Fibroblast of peridontal ligament (primary cell): ENCODE measurements at regions not wholly inside any gene's neighbourhood (a gene's known extent, or its start where the extent isn't known, plus 50 kb on each side); places are given as distances from the start of the nearest gene placed in this dataset.
A peak's percentile ranks its signal among the peaks of the same experiment; 100 is the strongest.

Experiments
- DNase-seq: peaks from one replicate; pipeline ENCODE4 v3.0.0-alpha.2; 2010; ENCODE audit errors: extremely low read depth

DNA sequence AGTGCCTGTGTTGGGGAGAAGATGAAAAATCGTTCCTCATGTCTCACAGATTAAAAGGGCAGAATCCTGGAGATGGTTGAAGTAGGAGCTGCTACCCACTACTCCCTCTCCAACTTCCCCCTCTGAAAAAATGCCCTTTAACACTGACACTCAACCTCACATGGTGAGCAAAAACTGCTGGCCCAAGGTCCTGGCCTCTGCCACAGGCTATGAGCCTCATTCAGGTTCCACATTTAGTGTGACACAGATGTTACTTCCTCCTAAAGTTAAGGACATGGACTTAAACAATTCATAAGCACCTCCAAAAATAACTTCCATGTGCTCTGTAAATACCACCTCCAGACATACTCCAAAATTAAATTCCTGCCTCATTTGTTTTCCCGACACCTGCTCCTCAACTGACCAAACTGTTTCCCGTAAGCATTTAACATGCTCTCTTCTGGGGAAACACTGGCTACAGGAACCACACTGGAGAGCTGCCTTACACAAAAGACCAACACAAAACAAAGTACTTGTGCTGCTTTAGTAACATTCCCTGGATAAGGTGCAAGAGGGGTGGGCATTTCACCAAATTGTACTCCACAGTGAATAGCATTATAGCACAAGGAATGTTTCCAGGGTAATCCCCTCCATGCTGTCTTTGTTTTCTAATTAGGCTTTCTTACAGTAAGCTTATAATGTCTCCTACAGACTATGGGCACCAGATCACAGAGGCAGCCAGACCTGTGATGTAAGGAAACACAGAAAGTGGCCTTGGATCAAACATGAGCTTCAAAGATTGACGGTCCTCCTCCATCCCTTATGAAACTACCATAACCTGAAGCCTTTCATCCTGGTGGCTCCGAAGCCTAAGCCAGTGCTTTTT lies 57.0 kb downstream of the PHLDA1 start:
- no peak for DNase-seq

DNA sequence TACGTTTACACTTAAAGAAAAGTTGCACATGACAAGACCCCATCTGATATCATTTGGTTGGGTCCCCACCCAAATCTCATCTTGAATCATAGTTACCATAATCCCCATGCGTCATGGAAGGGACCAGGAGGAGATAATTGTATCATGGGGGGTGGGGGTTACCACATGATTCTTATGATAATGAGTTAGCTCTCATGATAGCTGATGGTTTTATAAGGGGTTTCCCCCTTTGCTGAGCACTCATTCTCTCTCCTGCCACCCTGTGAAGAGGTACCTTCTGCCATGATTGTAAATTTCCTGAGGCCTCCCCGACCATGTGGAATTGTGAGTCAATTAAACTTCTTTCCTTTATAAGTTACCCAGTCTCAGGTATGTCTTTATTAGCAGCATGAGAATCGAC lies 60.3 kb downstream of the PHLDA1 start:
- no peak for DNase-seq

GRCh38 chr12:75970310-75970709 lies 61.3 kb downstream of the PHLDA1 start:
- no peak for DNase-seq

DNA sequence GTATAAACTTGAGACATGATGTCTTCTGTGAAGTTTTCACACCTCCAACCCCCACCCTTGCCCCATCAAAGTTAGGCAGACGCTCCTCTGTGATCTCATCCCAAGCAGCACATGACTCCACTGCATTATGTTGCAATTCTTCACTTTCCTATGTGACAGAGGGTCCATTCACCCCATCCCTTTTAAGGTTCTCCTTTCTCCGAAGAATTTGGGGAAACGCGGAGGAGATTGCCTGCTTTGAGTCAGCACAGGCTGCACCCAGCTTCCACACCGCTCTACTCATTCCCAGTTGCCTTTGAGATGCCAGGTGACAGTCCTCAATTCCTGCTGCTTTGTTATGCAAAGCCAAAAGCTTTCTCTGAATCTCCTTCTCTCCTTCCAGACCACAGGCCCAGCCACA lies 61.8 kb downstream of the PHLDA1 start:
- DNase-seq = no peak

GRCh38 chr12:75965661-75966060 lies 65.9 kb downstream of the PHLDA1 start:
- DNase-seq = no peak

GRCh38 chr12:75964150-75964549 lies 67.4 kb downstream of the PHLDA1 start:
- DNase-seq = no peak

DNA sequence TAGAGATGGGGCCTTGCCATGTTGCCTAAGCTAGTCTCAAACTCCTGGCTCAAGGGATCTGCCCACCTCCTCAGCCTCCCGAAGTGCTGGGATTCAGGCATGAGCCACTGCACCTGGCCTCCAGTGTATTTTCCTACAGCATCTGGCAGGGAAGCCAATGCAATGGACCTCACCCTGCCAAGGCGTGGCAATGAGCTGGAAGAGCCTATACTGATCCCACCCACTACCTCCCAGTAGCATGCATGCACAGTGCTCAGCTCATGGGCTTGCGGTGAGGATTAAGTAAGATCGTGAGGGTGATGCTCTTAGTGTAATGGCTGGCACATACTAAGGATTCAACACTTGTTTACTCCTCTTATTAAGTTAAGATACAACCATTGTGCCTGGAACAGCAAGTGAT lies 69.7 kb downstream of the PHLDA1 start:
- DNase-seq = no peak

DNA sequence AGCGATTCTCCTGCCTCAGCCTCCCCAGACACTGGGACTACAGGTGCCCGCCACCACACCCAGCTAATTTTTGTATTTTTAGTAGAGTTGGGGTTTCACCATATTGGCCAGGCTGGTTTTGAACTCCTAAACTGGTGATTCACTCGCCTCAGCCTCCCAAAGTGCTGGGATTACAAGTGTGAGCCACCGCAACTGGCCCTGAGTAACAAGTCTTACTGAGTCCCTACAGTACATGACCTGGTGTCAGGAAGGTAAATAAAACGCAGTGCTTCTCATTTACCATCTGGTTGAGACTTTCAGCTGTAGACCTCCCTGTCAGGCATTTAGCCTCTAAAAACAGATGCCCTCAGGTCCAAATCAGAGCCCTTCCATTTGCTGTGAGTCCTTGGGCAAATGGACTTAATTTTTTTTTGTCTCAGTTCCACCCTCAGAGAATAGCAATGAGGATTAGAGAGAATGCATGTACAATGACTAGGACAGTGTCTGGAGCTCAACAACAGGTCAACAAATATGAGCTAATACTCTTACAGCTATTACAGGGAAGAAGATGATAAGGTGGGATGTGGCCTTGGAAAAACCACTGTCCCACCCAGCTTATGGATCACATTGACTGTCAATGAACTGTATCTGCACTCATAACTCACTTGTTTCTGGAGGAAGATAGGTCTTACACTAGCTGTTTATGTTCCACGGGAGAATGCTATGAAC lies 70.5 kb downstream of the PHLDA1 start:
- DNase-seq = no peak

- DNase-seq = no peak
These were observed 71.3 kb downstream of the PHLDA1 start for GRCh38 chr12:75960086-75960910.

- DNase-seq = no peak
These were observed 72.1 kb downstream of the PHLDA1 start for GRCh38 chr12:75959506-75959905.

DNA sequence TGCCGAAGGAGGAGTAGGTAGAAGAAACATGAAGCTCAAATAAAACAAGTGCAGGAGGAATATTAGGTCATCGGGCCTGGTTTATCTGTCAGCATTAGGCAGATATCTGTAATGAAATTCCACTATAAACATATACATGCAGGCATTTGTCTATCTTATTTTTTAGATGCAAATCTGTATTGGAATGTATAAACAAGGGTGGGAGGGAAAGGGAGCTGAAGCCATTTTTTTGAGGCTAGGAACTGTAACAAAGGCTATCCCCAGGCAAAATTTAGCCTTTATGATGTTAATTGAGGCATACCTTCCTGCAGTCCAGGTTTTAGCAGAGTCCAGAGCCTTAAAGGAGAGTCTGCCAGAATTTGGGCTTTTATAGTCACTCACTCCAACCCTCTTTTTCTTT lies 72.5 kb downstream of the PHLDA1 start:
- DNase-seq = no peak

DNA sequence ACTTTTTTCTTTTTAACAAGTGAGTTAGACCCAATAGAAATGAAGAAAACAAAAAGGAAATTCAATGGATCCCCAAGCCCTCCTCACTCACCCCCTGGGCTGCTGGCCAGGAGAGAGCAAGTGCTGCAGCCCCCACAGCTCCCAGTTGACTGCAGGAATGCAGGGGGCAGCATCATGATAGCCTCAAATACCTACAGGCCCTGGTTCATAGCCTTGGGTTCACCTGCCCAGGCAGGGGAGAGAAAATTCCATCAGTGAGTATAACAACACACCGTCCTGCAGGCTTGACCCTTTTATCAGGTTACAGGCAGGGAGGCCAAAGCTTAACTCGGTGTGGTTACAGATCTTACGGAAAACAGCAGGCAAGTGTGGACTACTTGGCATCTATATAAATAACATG lies 76.3 kb downstream of the PHLDA1 start:
- DNase-seq = no peak

DNA sequence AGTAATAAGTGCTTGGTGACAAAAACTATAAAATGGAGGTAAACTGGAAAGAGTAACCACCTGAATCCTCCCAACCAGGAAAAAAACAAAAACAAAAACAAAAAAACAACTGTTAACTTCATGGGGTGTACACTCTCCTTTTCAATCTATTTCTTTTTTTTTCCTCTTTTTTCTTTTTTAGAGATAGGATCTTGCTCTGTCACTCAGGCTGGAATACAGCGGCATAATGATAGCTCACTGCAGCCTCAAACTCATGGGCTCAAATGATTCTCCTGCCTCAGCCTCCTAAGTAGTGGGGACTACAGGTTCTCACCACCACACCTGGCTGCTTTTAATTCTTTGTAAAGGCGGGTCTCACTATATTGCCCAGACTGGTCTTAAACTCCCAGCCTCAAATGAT lies 76.8 kb downstream of the PHLDA1 start:
- no peak for DNase-seq

- peak; percentile 98 for DNase-seq
These were observed 77.5 kb downstream of the PHLDA1 start for GRCh38 chr12:75954041-75954440.

- peak; percentile 90 for DNase-seq
These were observed 78.2 kb downstream of the PHLDA1 start for GRCh38 chr12:75953312-75953906.

GRCh38 chr12:75951399-75952278 lies 79.9 kb downstream of the PHLDA1 start:
- peak; percentile 35 for DNase-seq

DNA sequence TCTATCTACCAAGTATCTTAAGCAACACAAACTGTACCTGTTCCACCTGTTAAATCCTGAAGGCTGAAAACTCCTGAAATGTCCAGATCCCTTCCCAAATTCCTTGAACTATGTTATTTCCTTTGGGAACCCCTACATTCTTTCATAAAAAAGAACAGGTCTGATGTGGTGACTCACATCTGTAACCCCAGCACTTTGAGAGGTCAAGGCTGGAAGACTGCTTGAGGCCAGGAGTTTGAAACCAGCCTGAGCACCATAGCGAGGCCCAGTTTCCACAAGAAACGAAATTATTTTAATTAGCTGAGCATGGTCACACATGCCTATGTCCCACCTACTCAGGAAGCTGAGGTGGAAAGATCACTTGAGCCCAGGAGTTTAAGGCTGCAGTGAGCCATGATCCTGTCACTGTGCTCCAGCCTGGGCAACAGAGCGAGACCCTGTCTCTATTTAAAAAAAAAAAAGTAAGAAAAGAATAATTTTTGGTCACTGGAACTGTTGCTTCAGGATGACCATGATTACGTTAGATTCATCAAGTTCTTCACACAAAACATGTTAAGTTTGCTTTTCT lies 84.3 kb downstream of the PHLDA1 start:
- DNase-seq = no peak

DNA sequence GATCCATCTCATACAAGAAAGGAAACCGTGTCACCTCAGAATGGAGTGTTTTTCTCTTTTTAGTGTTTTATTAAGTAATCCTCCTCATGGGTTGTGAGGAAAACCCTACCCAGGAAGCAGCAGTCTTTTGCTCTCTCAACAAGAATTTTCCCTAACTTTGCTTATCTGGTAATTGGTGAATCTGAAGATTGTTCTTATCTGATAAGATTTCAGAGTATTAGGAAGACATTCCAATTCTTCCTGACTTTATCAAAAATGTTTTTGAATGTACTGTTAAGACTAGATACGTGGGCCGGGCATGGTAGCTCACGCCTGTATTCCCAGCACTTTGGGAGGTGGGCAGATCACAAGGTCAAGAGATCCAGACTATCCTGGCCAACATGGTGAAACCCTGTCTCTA lies 86.0 kb downstream of the PHLDA1 start:
- no peak for DNase-seq

GRCh38 chr12:75944905-75945432 lies 86.6 kb downstream of the PHLDA1 start:
- DNase-seq = no peak
